Panc1 (cell line): ENCODE measurements at regions not wholly inside any gene's neighbourhood (a gene's known extent, or its start where the extent isn't known, plus 50 kb on each side); places are given as distances from the start of the nearest gene placed in this dataset.

Source experiments
- ATAC-seq: fragments of 200-7000 bp; cut with Tn5 transposase; 2 replicates; pipeline ENCODE4 v1.9.1; 2020; ENCODE audit warnings: mild to moderate bottlenecking, moderate library complexity
- BruUV-seq: library from RNA; stranded (reverse); fragments of 400-500 nt; replicated peaks from 2 replicates; lab custom pipeline; 2021; lab: Mats Ljungman, UMichigan
- CTCF ChIA-PET: fragments of 300-600 bp; sonication (Branson Sonifier 250); formaldehyde crosslinking; loops from one replicate; lab custom pipeline; 2022; ENCODE audit warnings: antibody characterized with exemption; lab: Charles Lee
- POLR2A ChIA-PET: fragments of 300-600 bp; sonication (Branson Sonifier 250); formaldehyde crosslinking; loops from one replicate; lab custom pipeline; 2022; ENCODE audit warnings: antibody characterized with exemption; lab: Charles Lee
- DNase-seq: peaks from one replicate; pipeline ENCODE4 v3.0.0-alpha.2; 2010; ENCODE audit warnings: low read depth, low spot score
- H3K27ac ChIP-seq: 2 replicates; pipeline ENCODE4 v1.5.1; 2011; ENCODE audit warnings: mild to moderate bottlenecking, low read length, inconsistent platforms
- H3K27me3 ChIP-seq: fragments of 200-500 bp; sonication (Bioruptor generic); 2 replicates; pipeline ENCODE4 v1.6.0; 2014; ENCODE audit warnings: low read length, inconsistent platforms; ENCODE audit not compliant: control insufficient read depth, insufficient read depth
- H3K36me3 ChIP-seq: fragments of 200-500 bp; sonication (Bioruptor generic); 2 replicates; pipeline ENCODE4 v1.5.1; 2014; ENCODE audit warnings: inconsistent platforms, mild to moderate bottlenecking, low read length, moderate library complexity; ENCODE audit not compliant: control insufficient read depth, insufficient read depth
- H3K4me1 ChIP-seq: 2 replicates; pipeline ENCODE4 v1.5.1; 2011; ENCODE audit warnings: inconsistent platforms, mild to moderate bottlenecking, low read length, moderate library complexity; ENCODE audit not compliant: control insufficient read depth, insufficient read depth
- H3K4me3 ChIP-seq, 2 experiments: 2 replicates each; pipeline ENCODE4 v1.5.1; 2011 to 2012; ENCODE audit warnings: low read depth in 2 of 2, low read length in 2 of 2, mild to moderate bottlenecking in 2 of 2, inconsistent platforms in 1 of 2, moderate library complexity in 1 of 2
- H3K9me3 ChIP-seq: fragments of 200-500 bp; sonication (Bioruptor generic); 2 replicates; pipeline ENCODE4 v1.5.1; 2014; ENCODE audit warnings: low read depth, mild to moderate bottlenecking, inconsistent platforms, low read length, moderate library complexity; ENCODE audit not compliant: control insufficient read depth, insufficient read depth
- CTCF ChIP-seq: fragments of 450-650 bp; IDR thresholded peaks from 2 replicates; pipeline ENCODE4 v1.5.1; 2017; ENCODE audit warnings: mild to moderate bottlenecking
- POLR2AphosphoS5 ChIP-seq: IDR thresholded peaks from 2 replicates; pipeline ENCODE4 v1.6.1; 2012; ENCODE audit warnings: mild to moderate bottlenecking, low read depth, low read length, moderate library complexity
- REST ChIP-seq, 2 experiments: IDR thresholded peaks; 2 replicates each; pipeline ENCODE4 v1.6.1; 2011 to 2012; ENCODE audit warnings: low read depth in 2 of 2, control low read depth in 1 of 2, low read length in 1 of 2, mild to moderate bottlenecking in 1 of 2, moderate library complexity in 1 of 2; ENCODE audit not compliant: insufficient read depth in 1 of 2
- SIN3A ChIP-seq: IDR thresholded peaks from 2 replicates; pipeline ENCODE4 v1.6.1; 2012; ENCODE audit warnings: low read depth, mild to moderate bottlenecking, low read length, moderate library complexity, borderline replicate concordance; ENCODE audit not compliant: insufficient read depth
- TCF7L2 ChIP-seq: IDR thresholded peaks from 2 replicates; pipeline ENCODE4 v1.6.1; 2011; ENCODE audit warnings: mild to moderate bottlenecking, low read depth, low read length, inconsistent platforms
- in situ Hi-C: cut with HindIII; loops from 2 replicates; pipeline ENCODE4 v1.10.0; 2016; ENCODE audit warnings: low sequenced_read_pairs, low pct_unique_long_range_greater_than_20kb
- intact Hi-C: fragments of 100-400 bp; cut with micrococcal nuclease; formaldehyde crosslinking; loops from one replicate; pipeline ENCODE4 v1.10.0; 2022; ENCODE audit not compliant: unreplicated experiment

- Histone ChIP-seq H3K9me3 (no peaks in the 10 kb centered on the region), H3K4me3 (no peak overlapping the region), H3K27me3 (no peaks in the 10 kb centered on the region), H3K36me3 (no peaks in the 10 kb centered on the region), H3K27ac (no peak overlapping the region), H3K4me1 (no peaks in the 10 kb centered on the region)
- in situ Hi-C loops (no loop called here), intact Hi-C loops (no loop called here)
- DNase-seq (no peak), ATAC-seq (no peak)
- ChIA-PET POLR2A (no interaction called here), CTCF (no interaction called here)
- BruUV-seq: no TSS peak
- TF ChIP-seq SIN3A (no peak), POLR2AphosphoS5 (no peak), TCF7L2 (no peak)
Observed at GRCh38 chr2:219951099-219951498, 323.7 kb downstream of the SLC4A3 start.

GRCh38 chr2:219954331-219954730 is 326.9 kb downstream of the SLC4A3 start:
- BruUV-seq: no TSS peak
- intact Hi-C loops: no loop called here
- no peak overlapping the region for H3K27ac ChIP-seq
- TF ChIP-seq POLR2AphosphoS5: no peak
- no peak for TF ChIP-seq TCF7L2
- TF ChIP-seq SIN3A: no peak
- no peak for TF ChIP-seq CTCF
- no peak for TF ChIP-seq REST (IDR thresholded peaks at IDR 0.05; ENCODE audit: insufficient read depth in 1 of 2, low read depth in 2 of 2, low read length in 1 of 2)
- no peak for DNase-seq
- H3K9me3 ChIP-seq: no peaks in the 10 kb centered on the region
- no peaks in the 10 kb centered on the region for H3K36me3 ChIP-seq
- no peak for ATAC-seq
- no peaks in the 10 kb centered on the region for H3K27me3 ChIP-seq
- H3K4me3 ChIP-seq: no peak overlapping the region
- in situ Hi-C loops: no loop called here
- POLR2A ChIA-PET: no interaction called here
- CTCF ChIA-PET: no interaction called here
- H3K4me1 ChIP-seq: no peaks in the 10 kb centered on the region

- H3K4me1 ChIP-seq: no peaks in the 10 kb centered on the region
- H3K27ac ChIP-seq: no peak overlapping the region
- intact Hi-C loops (no loop called here), in situ Hi-C loops (no loop called here)
- no peaks in the 10 kb centered on the region for H3K36me3 ChIP-seq
- TF ChIP-seq SIN3A (no peak), POLR2AphosphoS5 (no peak), REST (IDR thresholded peaks at IDR 0.05; ENCODE audit: insufficient read depth in 1 of 2, low read depth in 2 of 2, low read length in 1 of 2) (no peak), TCF7L2 (no peak), CTCF (no peak)
- ATAC-seq (no peak), DNase-seq (no peak)
- no peak overlapping the region for H3K4me3 ChIP-seq
- POLR2A ChIA-PET: no interaction called here
- H3K27me3 ChIP-seq: no peaks in the 10 kb centered on the region
- CTCF ChIA-PET: no interaction called here
- no TSS peak for BruUV-seq
- H3K9me3 ChIP-seq: no peaks in the 10 kb centered on the region
Observed at GRCh38 chr2:219957820-219958219, 330.4 kb downstream of the SLC4A3 start.
